T-cell (primary cell): ENCODE measurements at regions not wholly inside any gene's neighbourhood (a gene's known extent, or its start where the extent isn't known, plus 50 kb on each side); places are given as distances from the start of the nearest gene placed in this dataset.
"Not testable (repeated sequence)": the region's sequence is repeated elsewhere in the genome, so short reads cannot be mapped to it uniquely, and the experiment has no call there.

Experiments used
- ATAC-seq, 4 experiments: fragments of 200-7000 bp in 3 of 4; fragments of 150-1000 bp in 1 of 4; cut with Tn5 transposase; replicated peaks in 1 of 4; 1 replicate in 3 of 4; 2 replicates in 1 of 4; pipeline ENCODE4 v1.10.0; 2021; ENCODE audit warnings: moderate library complexity in 3 of 4, mild to moderate bottlenecking in 2 of 4, moderate number of reproducible peaks in 1 of 4
- CTCF ChIA-PET, 2 donors: fragments of 300-600 bp; sonication (Branson Sonifier 250); formaldehyde crosslinking; loops; one replicate each; lab custom pipeline; 2022; ENCODE audit warnings: antibody characterized with exemption in 2 of 2; lab: Charles Lee
- POLR2A ChIA-PET, 2 donors: fragments of 300-600 bp; sonication (Branson Sonifier 250); formaldehyde crosslinking; loops; one replicate each; lab custom pipeline; 2022; ENCODE audit warnings: antibody characterized with exemption in 2 of 2; lab: Charles Lee
- DNase-seq, 35 experiments: peaks; one replicate each; pipeline versions ENCODE4 v3.0.0 to v3.0.0-alpha.2; 2013 to 2023
- H3K27ac ChIP-seq: one replicate; pipeline ENCODE4 v1.5.1; 2013; ENCODE audit warnings: low read length
- H3K27me3 ChIP-seq, 2 experiments: replicated peaks in 1 of 2; 1 replicate in 1 of 2; 2 replicates in 1 of 2; pipeline versions ENCODE4 v1.6.1 to v1.7.0; 2013; ENCODE audit warnings: low read length in 1 of 2, mixed read lengths in 1 of 2; ENCODE audit not compliant: control insufficient read depth in 2 of 2, insufficient read depth in 2 of 2; ENCODE audit errors: extremely low read depth in 1 of 2
- H3K36me3 ChIP-seq, 2 donors: 1 replicate in 1 of 2; 2 replicates in 1 of 2; pipeline versions ENCODE4 v1.6.1 to v1.7.0; 2013; ENCODE audit warnings: low read length in 1 of 2; ENCODE audit not compliant: control insufficient read depth in 2 of 2, insufficient read depth in 1 of 2; ENCODE audit errors: extremely low read depth in 1 of 2
- H3K4me1 ChIP-seq, 2 experiments: 1 replicate in 1 of 2; 2 replicates in 1 of 2; pipeline versions ENCODE4 v1.6.1 to v1.7.0; 2013; ENCODE audit warnings: low read length in 2 of 2, mixed read lengths in 1 of 2; ENCODE audit not compliant: insufficient read depth in 2 of 2, control insufficient read depth in 1 of 2; ENCODE audit errors: extremely low read depth in 1 of 2
- H3K4me3 ChIP-seq, 2 donors: 1 replicate in 1 of 2; 2 replicates in 1 of 2; pipeline versions ENCODE4 v1.5.1 to v1.7.0; 2013; ENCODE audit warnings: mild to moderate bottlenecking in 2 of 2, low read length in 1 of 2, moderate library complexity in 1 of 2; ENCODE audit not compliant: control insufficient read depth in 1 of 2; ENCODE audit errors: extremely low read depth in 1 of 2
- H3K9me3 ChIP-seq: 2 replicates; pipeline ENCODE4 v1.7.0; 2013
- H3K27ac Mint-ChIP-seq, 2 donors: one replicate each; pipeline ENCODE4 v1.8.0; 2020 to 2021; ENCODE audit warnings: mild to moderate bottlenecking in 2 of 2, mixed read lengths in 2 of 2
- H3K27me3 Mint-ChIP-seq, 2 donors: one replicate each; pipeline ENCODE4 v1.8.0; 2021 to 2022; ENCODE audit warnings: mixed read lengths in 2 of 2
- H3K36me3 Mint-ChIP-seq: one replicate; pipeline ENCODE4 v1.8.0; 2021; ENCODE audit warnings: mixed read lengths
- H3K4me1 Mint-ChIP-seq, 3 donors: one replicate each; pipeline ENCODE4 v1.8.0; 2020 to 2022; ENCODE audit warnings: mixed read lengths in 3 of 3, mild to moderate bottlenecking in 1 of 3
- H3K4me3 Mint-ChIP-seq, 3 donors: one replicate each; pipeline ENCODE4 v1.8.0; 2020 to 2022; ENCODE audit warnings: mild to moderate bottlenecking in 3 of 3, mixed read lengths in 3 of 3, moderate library complexity in 3 of 3
- H3K9me3 Mint-ChIP-seq, 3 donors: one replicate each; pipeline ENCODE4 v1.8.0; 2020 to 2022; ENCODE audit warnings: mixed read lengths in 3 of 3
- WGBS: methylation state at CpG from one replicate; pipeline ENCODE4 v1.1.5; 2013; ENCODE audit warnings: missing lambda C conversion rate; ENCODE audit not compliant: insufficient coverage; 5-methylcytosine and 5-hydroxymethylcytosine counted together

- no CpG with 5 or more reads among the region's 4 CpGs for WGBS
- H3K36me3 ChIP-seq = no peaks in the 10 kb centered on the region
- ATAC-seq (no peak), DNase-seq (no peak)
- no peak overlapping the region for H3K4me3 ChIP-seq
- no peak overlapping the region for H3K27ac ChIP-seq
- Mint-ChIP-seq H3K27ac (no peak overlapping the region), H3K36me3 (no peaks in the 10 kb centered on the region), H3K9me3 (no peaks in the 10 kb centered on the region), H3K4me1 (no peaks in the 10 kb centered on the region), H3K4me3 (no peak overlapping the region), H3K27me3 (peaks cover 0 to 4% of the 10 kb centered on the region in 2 donors)
- ChIA-PET CTCF (no interaction called here), POLR2A (no interaction called here)
- H3K27me3 ChIP-seq = no peaks in the 10 kb centered on the region
- no peaks in the 10 kb centered on the region for H3K4me1 ChIP-seq
- no peaks in the 10 kb centered on the region for H3K9me3 ChIP-seq
Observed at GRCh38 chrX:46244451-46244850, 300.8 kb downstream of the ZNF674 start.

GRCh38 chrX:46236411-46236810 lies 308.8 kb downstream of the ZNF674 start:
- ATAC-seq (no peak), DNase-seq (no peak)
- Histone ChIP-seq H3K36me3 (no peaks in the 10 kb centered on the region), H3K27me3 (no peaks in the 10 kb centered on the region), H3K27ac (no peak overlapping the region), H3K4me1 (no peaks in the 10 kb centered on the region), H3K9me3 (no peaks in the 10 kb centered on the region), H3K4me3 (no peak overlapping the region)
- Mint-ChIP-seq H3K4me1 (no peaks in the 10 kb centered on the region), H3K36me3 (no peaks in the 10 kb centered on the region), H3K27me3 (peaks cover 0 to 15% of the 10 kb centered on the region in 2 donors), H3K27ac (no peak overlapping the region), H3K9me3 (peaks cover 0 to 4% (median 0%) of the 10 kb centered on the region in 3 donors), H3K4me3 (no peak overlapping the region)
- POLR2A ChIA-PET = no interaction called here
- no CpG with 5 or more reads among the region's 2 CpGs for WGBS
- CTCF ChIA-PET = no interaction called here

GRCh38 chrX:46235778-46236177 lies 309.4 kb downstream of the ZNF674 start:
- CTCF ChIA-PET = no interaction called here

DNA sequence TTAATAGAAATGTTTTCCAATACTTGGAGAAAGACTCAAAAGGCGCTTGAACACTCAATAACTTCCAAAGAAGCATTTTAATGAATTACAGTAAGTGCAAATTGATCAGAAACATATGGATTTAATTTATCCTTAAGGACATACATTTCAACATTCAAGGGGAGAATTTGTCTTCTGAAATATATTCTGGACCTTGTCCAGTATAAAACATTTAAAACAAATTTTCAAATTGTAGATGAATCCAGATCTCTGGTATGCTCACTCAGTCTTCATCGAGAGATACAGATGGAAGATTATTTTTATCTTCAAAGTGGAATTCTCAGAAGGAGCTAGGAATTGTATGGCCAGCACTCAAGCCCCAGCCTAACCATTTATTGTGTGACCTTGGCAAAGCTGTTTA lies 310.4 kb downstream of the ZNF674 start:
- no peaks in the 10 kb centered on the region for H3K27me3 ChIP-seq
- ChIA-PET CTCF (no interaction called here), POLR2A (no interaction called here)
- no peaks in the 10 kb centered on the region for H3K9me3 ChIP-seq
- Mint-ChIP-seq H3K4me1 (no peaks in the 10 kb centered on the region), H3K27ac (no peak overlapping the region), H3K9me3 (peaks cover 0 to 4% (median 0%) of the 10 kb centered on the region in 3 donors), H3K4me3 (no peak overlapping the region), H3K36me3 (no peaks in the 10 kb centered on the region), H3K27me3 (peaks cover 0 to 15% of the 10 kb centered on the region in 2 donors)
- H3K27ac ChIP-seq = no peak overlapping the region
- no peak overlapping the region for H3K4me3 ChIP-seq
- no peak for ATAC-seq
- no peaks in the 10 kb centered on the region for H3K4me1 ChIP-seq
- no peaks in the 10 kb centered on the region for H3K36me3 ChIP-seq
- no peak for DNase-seq
- WGBS = no CpG with 5 or more reads among the region's 2 CpGs

More at GRCh38 chrX:46235778-46236177, 309.4 kb downstream of the ZNF674 start:
- DNase-seq = no peak
- ATAC-seq = no peak
- Histone ChIP-seq H3K4me3 (no peak overlapping the region), H3K36me3 (no peaks in the 10 kb centered on the region), H3K4me1 (no peaks in the 10 kb centered on the region), H3K27ac (no peak overlapping the region), H3K9me3 (no peaks in the 10 kb centered on the region), H3K27me3 (no peaks in the 10 kb centered on the region)
- H3K36me3 Mint-ChIP-seq = no peaks in the 10 kb centered on the region
- H3K27ac Mint-ChIP-seq = no peak overlapping the region
- 100% methylated on average over 1 of the region's 4 CpGs for WGBS
- H3K4me3 Mint-ChIP-seq = no peak overlapping the region
- POLR2A ChIA-PET = no interaction called here
- H3K9me3 Mint-ChIP-seq = peaks cover 0 to 4% (median 0%) of the 10 kb centered on the region in 3 donors
- H3K27me3 Mint-ChIP-seq = peaks cover 0 to 15% of the 10 kb centered on the region in 2 donors
- H3K4me1 Mint-ChIP-seq = no peaks in the 10 kb centered on the region

DNA sequence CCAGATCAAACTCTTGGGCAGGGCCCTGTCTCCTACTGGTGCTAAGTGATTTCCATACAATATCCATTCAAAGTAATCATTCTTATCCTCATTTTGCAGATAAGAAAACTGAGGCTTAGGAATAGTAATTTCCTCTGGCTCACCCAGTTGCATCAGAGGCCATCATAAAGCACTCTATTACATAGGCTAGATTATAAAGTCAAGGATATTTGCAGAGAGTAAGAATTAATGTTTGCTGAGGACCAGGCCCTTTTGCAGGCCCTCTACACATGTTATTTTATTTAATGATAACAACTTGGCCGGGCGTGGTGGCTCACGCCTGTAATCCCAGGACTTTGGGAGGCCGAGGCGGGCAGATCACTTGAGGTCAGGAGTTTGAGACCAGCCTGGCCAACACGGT lies 316.8 kb downstream of the ZNF674 start:
- H3K36me3 Mint-ChIP-seq = no peaks in the 10 kb centered on the region
- no peak overlapping the region for H3K27ac ChIP-seq
- ATAC-seq = no peak
- H3K4me1 Mint-ChIP-seq = no peaks in the 10 kb centered on the region
- no peaks in the 10 kb centered on the region for H3K27me3 ChIP-seq
- H3K36me3 ChIP-seq = no peaks in the 10 kb centered on the region
- peaks cover 0 to 4% of the 10 kb centered on the region in 2 donors for H3K27me3 Mint-ChIP-seq
- WGBS = no CpG with 5 or more reads among the region's 6 CpGs
- H3K4me3 Mint-ChIP-seq = no peak overlapping the region
- no peaks in the 10 kb centered on the region for H3K4me1 ChIP-seq
- no peak for DNase-seq
- H3K9me3 ChIP-seq = no peaks in the 10 kb centered on the region
- no peak overlapping the region for H3K27ac Mint-ChIP-seq
- no peak overlapping the region for H3K4me3 ChIP-seq
- ChIA-PET CTCF (no interaction called here), POLR2A (no interaction called here)
- H3K9me3 Mint-ChIP-seq = peaks cover 0 to 2% (median 0%) of the 10 kb centered on the region in 3 donors

DNA sequence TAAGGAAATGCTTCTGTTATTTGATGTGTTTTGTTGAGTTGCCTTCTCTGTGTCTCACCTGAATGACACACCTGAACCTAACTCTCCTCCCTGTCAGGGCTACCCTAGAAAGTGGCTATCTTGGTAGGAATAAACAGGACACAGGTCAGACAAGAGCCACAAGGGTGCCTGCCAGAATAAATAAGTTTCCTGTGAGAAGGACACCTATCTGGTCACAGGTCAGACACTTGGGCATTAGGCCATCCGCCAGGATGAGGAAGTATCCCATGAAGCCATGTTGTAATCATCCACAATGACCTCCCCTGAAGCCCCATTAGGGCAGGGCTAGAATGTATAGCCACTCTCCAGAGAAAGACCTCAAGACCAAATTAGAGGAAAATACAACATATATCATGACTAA lies 318.8 kb downstream of the ZNF674 start:
- no peak overlapping the region for H3K4me3 ChIP-seq
- CTCF ChIA-PET = no interaction called here
- no peaks in the 10 kb centered on the region for H3K9me3 ChIP-seq
- Mint-ChIP-seq H3K27ac (no peak overlapping the region), H3K4me1 (no peaks in the 10 kb centered on the region), H3K27me3 (no peaks in the 10 kb centered on the region), H3K4me3 (no peak overlapping the region), H3K9me3 (peaks cover 0 to 4% (median 0%) of the 10 kb centered on the region in 3 donors), H3K36me3 (no peaks in the 10 kb centered on the region)
- DNase-seq (no peak), ATAC-seq (no peak)
- H3K27me3 ChIP-seq = no peaks in the 10 kb centered on the region
- no peaks in the 10 kb centered on the region for H3K36me3 ChIP-seq
- no peaks in the 10 kb centered on the region for H3K4me1 ChIP-seq
- POLR2A ChIA-PET = no interaction called here
- WGBS = no CpG with 5 or more reads among the region's 1 CpG
- no peak overlapping the region for H3K27ac ChIP-seq

DNA sequence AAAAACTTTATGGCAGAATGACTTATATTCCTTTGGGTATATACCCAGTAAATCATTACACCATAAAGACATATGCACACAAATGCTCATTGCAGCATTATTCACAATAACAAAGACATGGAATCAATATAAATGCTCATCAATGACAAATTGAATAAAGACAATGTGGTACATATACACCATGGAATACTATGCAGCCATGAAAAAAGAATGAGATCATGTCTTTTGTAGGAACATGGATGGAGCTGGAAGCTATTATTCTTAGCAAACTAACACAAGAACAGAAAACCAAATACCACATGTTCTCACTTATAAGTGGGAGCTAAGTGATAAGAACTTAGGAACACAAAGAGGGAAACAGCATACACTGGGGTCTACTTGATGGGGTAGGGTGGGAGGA lies 321.7 kb downstream of the ZNF674 start:
- H3K36me3 Mint-ChIP-seq, H3K27ac ChIP-seq, H3K27ac Mint-ChIP-seq, H3K4me3 Mint-ChIP-seq, H3K36me3 ChIP-seq, H3K9me3 ChIP-seq, H3K4me1 Mint-ChIP-seq, POLR2A ChIA-PET, H3K4me1 ChIP-seq, H3K9me3 Mint-ChIP-seq, H3K27me3 ChIP-seq, DNase-seq, H3K4me3 ChIP-seq, CTCF ChIA-PET, ATAC-seq: not testable (repeated sequence)
- H3K27me3 Mint-ChIP-seq = peaks cover 0 to 11% of the 10 kb centered on the region in 2 donors
